ENCODE measurements at regions not wholly inside any gene's neighbourhood (a gene's known extent, or its start where the extent isn't known, plus 50 kb on each side); places are given as distances from the start of the nearest gene placed in this dataset.

GRCh38 chr5:8714198-8714597 lies 831.7 kb downstream of the SEMA5A start:
- no peak for TF ChIP-seq CTCF (IDR thresholded peaks at IDR 0.05; ENCODE audit: control insufficient read depth, insufficient read depth, low read depth, low read length, missing control alignments)
- H3K4me3 ChIP-seq (ENCODE audit: control insufficient read depth, low read depth, low read length), result no peak overlapping the region
- DNase-seq (ENCODE audit: low read depth), result no peak

- TF ChIP-seq CTCF (IDR thresholded peaks at IDR 0.05; ENCODE audit: control insufficient read depth, insufficient read depth, low read depth, low read length, missing control alignments), result no peak
- DNase-seq (ENCODE audit: low read depth), result no peak
- H3K4me3 ChIP-seq (ENCODE audit: control insufficient read depth, low read depth, low read length), result no peak overlapping the region
Measured at GRCh38 chr5:8714861-8715260, 831.0 kb downstream of the SEMA5A start.

GRCh38 chr5:8719796-8720195 lies 826.1 kb downstream of the SEMA5A start:
- DNase-seq (ENCODE audit: low read depth), result no peak
- H3K4me3 ChIP-seq (ENCODE audit: control insufficient read depth, low read depth, low read length), result no peak overlapping the region

GRCh38 chr5:8720506-8720905 lies 825.4 kb downstream of the SEMA5A start:
- no peak for TF ChIP-seq CTCF (IDR thresholded peaks at IDR 0.05; ENCODE audit: control insufficient read depth, insufficient read depth, low read depth, low read length, missing control alignments)
- H3K4me3 ChIP-seq (ENCODE audit: control insufficient read depth, low read depth, low read length), result no peak overlapping the region
- DNase-seq (ENCODE audit: low read depth), result no peak

More at GRCh38 chr5:8719796-8720195, 826.1 kb downstream of the SEMA5A start:
- TF ChIP-seq CTCF (IDR thresholded peaks at IDR 0.05; ENCODE audit: control insufficient read depth, insufficient read depth, low read depth, low read length, missing control alignments), result no peak

GRCh38 chr5:8721536-8721935 lies 824.3 kb downstream of the SEMA5A start:
- TF ChIP-seq CTCF (IDR thresholded peaks at IDR 0.05; ENCODE audit: control insufficient read depth, insufficient read depth, low read depth, low read length, missing control alignments), result no peak
- no peak for DNase-seq (ENCODE audit: low read depth)
- no peak overlapping the region for H3K4me3 ChIP-seq (ENCODE audit: control insufficient read depth, low read depth, low read length)

GRCh38 chr5:8726383-8727036 lies 819.4 kb downstream of the SEMA5A start:
- TF ChIP-seq CTCF (IDR thresholded peaks at IDR 0.05; ENCODE audit: control insufficient read depth, insufficient read depth, low read depth, low read length, missing control alignments), result no peak
- no peak overlapping the region for H3K4me3 ChIP-seq (ENCODE audit: control insufficient read depth, low read depth, low read length)
- DNase-seq (ENCODE audit: low read depth), result no peak
